HepG2 (cell line): ENCODE measurements at regions not wholly inside any gene's neighbourhood (a gene's known extent, or its start where the extent isn't known, plus 50 kb on each side); places are given as distances from the start of the nearest gene placed in this dataset.

Experiments
- ATAC-seq: fragments of 200-7000 bp; cut with Tn5 transposase; 3 replicates; pipeline ENCODE4 v1.9.1; 2020; ENCODE audit warnings: mild to moderate bottlenecking, moderate library complexity
- BruUV-seq: library from RNA; stranded (reverse); fragments of 400-500 nt; replicated peaks from 2 replicates; lab custom pipeline; 2021; lab: Mats Ljungman, UMichigan
- CTCF ChIA-PET: fragments of 300-600 bp; formaldehyde crosslinking; extraction: SDS; loops from one replicate; lab custom pipeline; 2021; ENCODE audit warnings: low total read pairs, inconsistent platforms, low intra/inter-chr PET ratio; lab: Yijun Ruan, JAX
- POLR2A ChIA-PET: fragments of 350-600 bp; sonication (Branson Sonifier 250); formaldehyde crosslinking; loops from one replicate; lab custom pipeline; 2020; ENCODE audit warnings: antibody characterized with exemption, inconsistent platforms; lab: Yijun Ruan, JAX
- DNase-seq: peaks from one replicate; pipeline ENCODE4 v3.0.0-alpha.2; 2015; ENCODE audit warnings: low spot score
- FAIRE-seq: peaks from 3 replicates; lab custom pipeline; 2011; peaks lifted over from hg19 to GRCh38; lab: Jason Lieb, UNC
- H2AFZ ChIP-seq: one replicate; pipeline ENCODE4 v1.6.1; 2011; ENCODE audit warnings: low read length, inconsistent platforms
- H3K27ac ChIP-seq: fragments of 300-600 bp; 3 replicates; pipeline ENCODE4 v1.8.0; 2011; ENCODE audit warnings: mixed run types, mild to moderate bottlenecking, mixed read lengths, low read length, inconsistent platforms; ENCODE audit not compliant: insufficient read depth; ENCODE audit errors: extremely low read length
- H3K27me3 ChIP-seq, 2 experiments: fragments of 200-600 bp in 1 of 2; 2 replicates in 1 of 2; 3 replicates in 1 of 2; pipeline versions ENCODE4 v1.6.0 to v1.8.0; 2011; ENCODE audit warnings: low read length in 2 of 2, mild to moderate bottlenecking in 2 of 2, moderate library complexity in 2 of 2, inconsistent platforms in 1 of 2; ENCODE audit not compliant: insufficient read depth in 2 of 2, control insufficient read depth in 1 of 2
- H3K36me3 ChIP-seq, 2 experiments: fragments of 200-600 bp in 1 of 2; replicated peaks in 1 of 2; 2 replicates in 1 of 2; 3 replicates in 1 of 2; pipeline versions ENCODE4 v1.5.1 to v1.8.0; 2011; ENCODE audit warnings: low read length in 2 of 2, inconsistent platforms in 1 of 2; ENCODE audit not compliant: insufficient read depth in 2 of 2, control insufficient read depth in 1 of 2
- H3K4me1 ChIP-seq: 2 replicates; pipeline ENCODE4 v1.5.1; 2012; ENCODE audit warnings: low read length, inconsistent platforms; ENCODE audit not compliant: insufficient read depth
- H3K4me2 ChIP-seq: 2 replicates; pipeline ENCODE4 v1.6.0; 2011; ENCODE audit warnings: low read depth, low read length, inconsistent platforms
- H3K4me3 ChIP-seq, 3 experiments: fragments of 200-600 bp in 1 of 3; sonication (generic), shearing (Covaris generic) in 1 of 3; replicated peaks in 1 of 3; 2 replicates each; pipeline ENCODE4 v1.5.1; 2011 to 2016; ENCODE audit warnings: low read length in 3 of 3, inconsistent platforms in 2 of 3, low read depth in 2 of 3, mild to moderate bottlenecking in 2 of 3, control low read depth in 1 of 3, mixed read lengths in 1 of 3; ENCODE audit not compliant: insufficient read depth in 1 of 3
- H3K79me2 ChIP-seq: one replicate; pipeline ENCODE4 v1.6.1; 2011; ENCODE audit warnings: low read length, inconsistent platforms; ENCODE audit not compliant: insufficient read depth
- H3K9ac ChIP-seq: 2 replicates; pipeline ENCODE4 v1.6.0; 2011; ENCODE audit warnings: mild to moderate bottlenecking, low read depth, low read length, inconsistent platforms; ENCODE audit not compliant: insufficient read depth
- H3K9me3 ChIP-seq: 2 replicates; pipeline ENCODE4 v1.5.1; 2012; ENCODE audit warnings: mild to moderate bottlenecking, low read length
- H4K20me1 ChIP-seq: 2 replicates; pipeline ENCODE4 v1.6.0; 2011; ENCODE audit warnings: inconsistent platforms, mild to moderate bottlenecking, low read length, moderate library complexity; ENCODE audit not compliant: insufficient read depth
- HNRNPUL1 ChIP-seq: fragments of 200-400 bp; formaldehyde crosslinking; IDR thresholded peaks from 2 replicates; pipeline ENCODE4 v1.6.1; 2017; ENCODE audit warnings: low read depth, mild to moderate bottlenecking, low read length, moderate library complexity
- MED13 ChIP-seq: sonication (generic); formaldehyde crosslinking; IDR thresholded peaks from 2 replicates; pipeline ENCODE4 v1.5.0; 2020; ENCODE audit warnings: missing genetic modification reagents
- MIER3 ChIP-seq: IDR thresholded peaks from 2 replicates; pipeline ENCODE4 v1.6.1; 2016; ENCODE audit warnings: missing compliant biosample characterization, borderline replicate concordance
- NR3C1 ChIP-seq: sonication (generic); formaldehyde crosslinking; IDR thresholded peaks from 2 replicates; pipeline ENCODE4 v1.4.0; 2020; ENCODE audit warnings: missing genetic modification reagents
- PHF8 ChIP-seq: sonication (generic); formaldehyde crosslinking; IDR thresholded peaks from 2 replicates; pipeline ENCODE4 v1.5.0; 2020; ENCODE audit warnings: missing genetic modification reagents
- REXO4 ChIP-seq: sonication (generic); formaldehyde crosslinking; IDR thresholded peaks from 2 replicates; pipeline ENCODE4 v1.8.0; 2022; ENCODE audit warnings: missing genetic modification reagents, mild to moderate bottlenecking, borderline replicate concordance
- SMAD1 ChIP-seq: sonication (generic); formaldehyde crosslinking; IDR thresholded peaks from 2 replicates; pipeline ENCODE4 v1.4.0; 2020; ENCODE audit warnings: missing genetic modification reagents, low read depth, mild to moderate bottlenecking, borderline replicate concordance
- ZBTB34 ChIP-seq: sonication (generic); formaldehyde crosslinking; IDR thresholded peaks from 2 replicates; pipeline ENCODE4 v1.8.0; 2022; ENCODE audit warnings: mild to moderate bottlenecking, missing genetic modification reagents
- ZFYVE20 ChIP-seq: sonication (generic); formaldehyde crosslinking; IDR thresholded peaks from 2 replicates; pipeline ENCODE4 v1.8.0; 2023; ENCODE audit warnings: low read depth, mild to moderate bottlenecking, moderate library complexity, missing genetic modification reagents, borderline replicate concordance
- ZNF12 ChIP-seq: sonication (generic); formaldehyde crosslinking; IDR thresholded peaks from 2 replicates; pipeline ENCODE4 v1.5.0; 2020; ENCODE audit warnings: missing genetic modification reagents
- ZNF136 ChIP-seq: sonication (generic); formaldehyde crosslinking; IDR thresholded peaks from 2 replicates; pipeline ENCODE4 v1.8.1; 2022; ENCODE audit warnings: low read depth, mild to moderate bottlenecking, moderate library complexity, missing genetic modification reagents
- ZNF160 ChIP-seq: sonication (generic); formaldehyde crosslinking; IDR thresholded peaks from 2 replicates; pipeline ENCODE4 v1.8.0; 2022; ENCODE audit warnings: mild to moderate bottlenecking, inconsistent platforms, missing genetic modification reagents
- ZNF256 ChIP-seq: sonication (generic); formaldehyde crosslinking; conservative IDR thresholded peaks from 2 replicates; pipeline ENCODE4 v1.4.0; 2020; ENCODE audit warnings: missing genetic modification reagents
- ZNF414 ChIP-seq: sonication (generic); formaldehyde crosslinking; IDR thresholded peaks from 2 replicates; pipeline ENCODE4 v1.5.0; 2020; ENCODE audit warnings: missing genetic modification reagents
- ZNF724P ChIP-seq: sonication (generic); formaldehyde crosslinking; IDR thresholded peaks from 2 replicates; pipeline ENCODE4 v1.8.0; 2022; ENCODE audit warnings: missing genetic modification reagents, borderline replicate concordance
- ZNF75D ChIP-seq: sonication (generic); formaldehyde crosslinking; IDR thresholded peaks from 2 replicates; pipeline ENCODE4 v1.8.1; 2023; ENCODE audit warnings: missing genetic modification reagents, mild to moderate bottlenecking, borderline replicate concordance
- ZNF781 ChIP-seq: sonication (generic); formaldehyde crosslinking; IDR thresholded peaks from 2 replicates; pipeline ENCODE4 v1.5.1; 2020; ENCODE audit warnings: borderline replicate concordance, mild to moderate bottlenecking, missing genetic modification reagents; ENCODE audit errors: not compliant biosample characterization
- ZSCAN22 ChIP-seq: sonication (generic); formaldehyde crosslinking; IDR thresholded peaks from 2 replicates; pipeline ENCODE4 v1.4.0; 2020; ENCODE audit warnings: mild to moderate bottlenecking, missing genetic modification reagents
- WGBS: methylation state at CpG from one replicate; pipeline ENCODE4 v1.1.6; 2017; ENCODE audit warnings: low lambda C conversion rate; 5-methylcytosine and 5-hydroxymethylcytosine counted together
- in situ Hi-C: cut with HindIII; loops from 2 replicates; pipeline ENCODE4 v1.10.0; 2017; ENCODE audit warnings: low pct_unique_long_range_greater_than_20kb; ENCODE audit not compliant: extremely low pct_ligation_motif_present
- intact Hi-C: fragments of 100-400 bp; cut with micrococcal nuclease; formaldehyde crosslinking; loops from one replicate; pipeline ENCODE4 v1.10.0; 2022; ENCODE audit not compliant: unreplicated experiment

GRCh38 chr4:186342582-186342981 is 76.6 kb downstream of the F11 start:
- Histone ChIP-seq H3K27ac (no peak overlapping the region), H3K4me2 (no peak overlapping the region), H3K36me3 (no peaks in the 10 kb centered on the region), H2AFZ (no peak overlapping the region), H3K9me3 (no peaks in the 10 kb centered on the region), H3K79me2 (no peaks in the 10 kb centered on the region), H4K20me1 (no peaks in the 10 kb centered on the region), H3K4me1 (no peaks in the 10 kb centered on the region), H3K9ac (no peak overlapping the region), H3K27me3 (peaks cover 0 to 40% of the 10 kb centered on the region in 2 experiments; a peak in 3 of 5 replicates), H3K4me3 (no peak overlapping the region)
- no peak for FAIRE-seq
- 28% methylated on average over 5 of the region's 5 CpGs for WGBS
- no peak for TF ChIP-seq SMAD1
- no peak for TF ChIP-seq PHF8
- TF ChIP-seq ZNF724P = no peak
- TF ChIP-seq ZNF75D (CRISPR knock-in tag) = no peak
- TF ChIP-seq ZNF256 (CRISPR knock-in tag) = no peak
- TF ChIP-seq MED13 (CRISPR knock-in tag) = no peak
- no peak for TF ChIP-seq ZSCAN22
- no peak for TF ChIP-seq REXO4 (CRISPR knock-in tag)
- TF ChIP-seq ZNF136 (CRISPR knock-in tag) = no peak
- CTCF ChIA-PET = no interaction called here
- ATAC-seq = no peak
- in situ Hi-C loops = no loop called here
- no TSS peak for BruUV-seq
- POLR2A ChIA-PET = no interaction called here
- intact Hi-C loops = no loop called here
- no peak for DNase-seq

- DNase-seq (no peak), FAIRE-seq (no peak), ATAC-seq (no peak)
- Histone ChIP-seq H3K36me3 (no peaks in the 10 kb centered on the region), H3K9me3 (no peaks in the 10 kb centered on the region), H3K4me2 (no peak overlapping the region), H3K4me3 (no peak overlapping the region), H3K79me2 (no peaks in the 10 kb centered on the region), H3K27me3 (peaks cover 0 to 33% of the 10 kb centered on the region in 2 experiments; a peak in 3 of 5 replicates), H3K9ac (no peak overlapping the region), H3K27ac (no peak overlapping the region), H3K4me1 (no peaks in the 10 kb centered on the region), H2AFZ (no peak overlapping the region), H4K20me1 (no peaks in the 10 kb centered on the region)
- ChIA-PET POLR2A (no interaction called here), CTCF (no interaction called here)
- intact Hi-C loops = no loop called here
- no TSS peak for BruUV-seq
- in situ Hi-C loops = no loop called here
- TF ChIP-seq NR3C1 (CRISPR knock-in tag) (no peak), ZNF160 (no peak), HNRNPUL1 (no peak), MIER3 (no peak), ZBTB34 (CRISPR knock-in tag) (no peak), ZNF781 (CRISPR knock-in tag) (no peak), ZFYVE20 (CRISPR knock-in tag) (no peak), ZNF414 (CRISPR knock-in tag) (no peak), ZNF12 (peak; percentile 59; the same call in 1 of the 2 replicates)
- WGBS = 11% methylated on average over 5 of the region's 5 CpGs
Observed at GRCh38 chr4:186341655-186342054, 75.7 kb downstream of the F11 start.
